Esophagus muscularis mucosa (tissue), 4 donors: ENCODE measurements at regions not wholly inside any gene's neighbourhood (a gene's known extent, or its start where the extent isn't known, plus 50 kb on each side); places are given as distances from the start of the nearest gene placed in this dataset.
"Not testable (repeated sequence)": the region's sequence is repeated elsewhere in the genome, so short reads cannot be mapped to it uniquely, and the experiment has no call there.

Source experiments
- EP300 ChIP-seq: sonication (generic); formaldehyde crosslinking; IDR thresholded peaks from one replicate; pipeline ENCODE4 v1.6.1; 2017; ENCODE audit warnings: antibody characterized with exemption
- POLR2A ChIP-seq: fragments of 450-650 bp; IDR thresholded peaks from one replicate; pipeline ENCODE4 v1.6.1; 2017; ENCODE audit warnings: antibody characterized with exemption, moderate library complexity, mild to moderate bottlenecking, low read depth
- POLR2AphosphoS5 ChIP-seq, 2 donors: sonication (generic); formaldehyde crosslinking; IDR thresholded peaks; one replicate each; pipeline ENCODE4 v1.6.1; 2017; ENCODE audit warnings: antibody characterized with exemption in 2 of 2
- TF ChIP-seq, protein P1 (sequence below), 3 experiments: fragments of 200-600 bp in 2 of 3; fragments of 450-650 bp in 1 of 3; sonication (generic) in 2 of 3; IDR thresholded peaks; one replicate each; pipeline ENCODE4 v1.5.1; 2017 to 2019; ENCODE audit warnings: antibody characterized with exemption in 3 of 3, mild to moderate bottlenecking in 2 of 3, moderate library complexity in 1 of 3

GRCh38 chr14:106592115-106592852 is 1065.9 kb downstream of the TMEM121 start:
- TF ChIP-seq, protein P1, sequence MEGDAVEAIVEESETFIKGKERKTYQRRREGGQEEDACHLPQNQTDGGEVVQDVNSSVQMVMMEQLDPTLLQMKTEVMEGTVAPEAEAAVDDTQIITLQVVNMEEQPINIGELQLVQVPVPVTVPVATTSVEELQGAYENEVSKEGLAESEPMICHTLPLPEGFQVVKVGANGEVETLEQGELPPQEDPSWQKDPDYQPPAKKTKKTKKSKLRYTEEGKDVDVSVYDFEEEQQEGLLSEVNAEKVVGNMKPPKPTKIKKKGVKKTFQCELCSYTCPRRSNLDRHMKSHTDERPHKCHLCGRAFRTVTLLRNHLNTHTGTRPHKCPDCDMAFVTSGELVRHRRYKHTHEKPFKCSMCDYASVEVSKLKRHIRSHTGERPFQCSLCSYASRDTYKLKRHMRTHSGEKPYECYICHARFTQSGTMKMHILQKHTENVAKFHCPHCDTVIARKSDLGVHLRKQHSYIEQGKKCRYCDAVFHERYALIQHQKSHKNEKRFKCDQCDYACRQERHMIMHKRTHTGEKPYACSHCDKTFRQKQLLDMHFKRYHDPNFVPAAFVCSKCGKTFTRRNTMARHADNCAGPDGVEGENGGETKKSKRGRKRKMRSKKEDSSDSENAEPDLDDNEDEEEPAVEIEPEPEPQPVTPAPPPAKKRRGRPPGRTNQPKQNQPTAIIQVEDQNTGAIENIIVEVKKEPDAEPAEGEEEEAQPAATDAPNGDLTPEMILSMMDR (IDR thresholded peaks at IDR 0.05): not testable (repeated sequence)
- TF ChIP-seq POLR2A; POLR2AphosphoS5 (IDR thresholded peaks at IDR 0.05); EP300: not testable (repeated sequence)
